ENCODE measurements at regions not wholly inside any gene's neighbourhood (a gene's known extent, or its start where the extent isn't known, plus 50 kb on each side); places are given as distances from the start of the nearest gene placed in this dataset.

- Histone ChIP-seq H3K27ac (ENCODE audit: low read depth, low read length) (no peak overlapping the region), H3K27me3 (ENCODE audit: control insufficient read depth, insufficient read depth, low read length) (no peaks in the 10 kb centered on the region), H3K9me3 (ENCODE audit: control insufficient read depth, insufficient read depth, low read length) (peaks cover 2% of the 10 kb centered on the region; the same call in 1 of the 2 replicates), H3K4me3 (ENCODE audit: low read depth, low read length) (no peak overlapping the region)
- TF ChIP-seq CTCF (IDR thresholded peaks at IDR 0.05; ENCODE audit: low read depth, low read length) = no peak
- DNase-seq (ENCODE audit: low read depth, low spot score) = no peak
- ChIA-PET POLR2A (no interaction called here), CTCF (no interaction called here)
Observed at GRCh38 chr20:60806354-60806753, 445.7 kb upstream of the CDH4 start.

GRCh38 chr20:60806824-60807223 lies 445.2 kb upstream of the CDH4 start:
- ChIA-PET CTCF (no interaction called here), POLR2A (no interaction called here)
- Histone ChIP-seq H3K27ac (ENCODE audit: low read depth, low read length) (no peak overlapping the region), H3K4me3 (ENCODE audit: low read depth, low read length) (no peak overlapping the region), H3K27me3 (ENCODE audit: control insufficient read depth, insufficient read depth, low read length) (no peaks in the 10 kb centered on the region), H3K9me3 (ENCODE audit: control insufficient read depth, insufficient read depth, low read length) (peaks cover 2% of the 10 kb centered on the region; the same call in 1 of the 2 replicates)
- no peak for TF ChIP-seq CTCF (IDR thresholded peaks at IDR 0.05; ENCODE audit: low read depth, low read length)
- no peak for DNase-seq (ENCODE audit: low read depth, low spot score)

- H3K27ac ChIP-seq (ENCODE audit: low read depth, low read length) = no peak overlapping the region
- peaks cover 2% of the 10 kb centered on the region; the same call in 1 of the 2 replicates for H3K9me3 ChIP-seq (ENCODE audit: control insufficient read depth, insufficient read depth, low read length)
- POLR2A ChIA-PET = no interaction called here
- TF ChIP-seq CTCF (IDR thresholded peaks at IDR 0.05; ENCODE audit: low read depth, low read length) = no peak
- CTCF ChIA-PET = no interaction called here
- DNase-seq (ENCODE audit: low read depth, low spot score) = no peak
- H3K4me3 ChIP-seq (ENCODE audit: low read depth, low read length) = no peak overlapping the region
- H3K27me3 ChIP-seq (ENCODE audit: control insufficient read depth, insufficient read depth, low read length) = no peaks in the 10 kb centered on the region
Observed at GRCh38 chr20:60808003-60808672, 443.9 kb upstream of the CDH4 start.

GRCh38 chr20:60808701-60809100 lies 443.4 kb upstream of the CDH4 start:
- TF ChIP-seq CTCF (IDR thresholded peaks at IDR 0.05; ENCODE audit: low read depth, low read length) = no peak
- H3K27me3 ChIP-seq (ENCODE audit: control insufficient read depth, insufficient read depth, low read length) = no peaks in the 10 kb centered on the region
- ChIA-PET CTCF (no interaction called here), POLR2A (no interaction called here)
- no peak overlapping the region for H3K4me3 ChIP-seq (ENCODE audit: low read depth, low read length)
- no peak overlapping the region for H3K27ac ChIP-seq (ENCODE audit: low read depth, low read length)
- peaks cover 2% of the 10 kb centered on the region; the same call in 1 of the 2 replicates for H3K9me3 ChIP-seq (ENCODE audit: control insufficient read depth, insufficient read depth, low read length)
- no peak for DNase-seq (ENCODE audit: low read depth, low spot score)

GRCh38 chr20:60810561-60810960 lies 441.5 kb upstream of the CDH4 start:
- peaks cover 2% of the 10 kb centered on the region; the same call in 1 of the 2 replicates for H3K9me3 ChIP-seq (ENCODE audit: control insufficient read depth, insufficient read depth, low read length)
- TF ChIP-seq CTCF (IDR thresholded peaks at IDR 0.05; ENCODE audit: low read depth, low read length) = no peak
- ChIA-PET CTCF (no interaction called here), POLR2A (no interaction called here)
- no peaks in the 10 kb centered on the region for H3K27me3 ChIP-seq (ENCODE audit: control insufficient read depth, insufficient read depth, low read length)
- no peak overlapping the region for H3K4me3 ChIP-seq (ENCODE audit: low read depth, low read length)
- H3K27ac ChIP-seq (ENCODE audit: low read depth, low read length) = no peak overlapping the region
- DNase-seq (ENCODE audit: low read depth, low spot score) = no peak

All from AG04450 (cell line).